SK-N-SH (cell line): ENCODE measurements at regions not wholly inside any gene's neighbourhood (a gene's known extent, or its start where the extent isn't known, plus 50 kb on each side); places are given as distances from the start of the nearest gene placed in this dataset.

ENCODE experiments used
- CTCF ChIA-PET: fragments of 300-600, 350-600 bp; formaldehyde crosslinking; extraction: SDS; loops from one replicate; lab custom pipeline; 2021; lab: Yijun Ruan, JAX
- POLR2A ChIA-PET: fragments of 350-600 bp; sonication (Branson Sonifier 250); formaldehyde crosslinking; extraction: SDS; loops from one replicate; lab custom pipeline; 2020; ENCODE audit warnings: antibody characterized with exemption, inconsistent platforms; lab: Yijun Ruan, JAX
- DNase-seq: peaks from one replicate; pipeline ENCODE4 v3.0.0; 2012
- H2AFZ ChIP-seq: fragments of 200-600 bp; sonication (generic); 2 replicates; pipeline ENCODE4 v1.8.1; 2016; ENCODE audit warnings: antibody characterized with exemption, mild to moderate bottlenecking, low read depth
- H3F3A ChIP-seq: fragments of 200-600 bp; sonication (generic); replicated peaks from 2 replicates; pipeline ENCODE3; 2016; ENCODE audit warnings: antibody characterized with exemption, mild to moderate bottlenecking; ENCODE audit not compliant: insufficient read depth
- H3K27ac ChIP-seq, 2 experiments: fragments of 200-500 bp in 1 of 2; fragments of 200-600 bp in 1 of 2; sonication (Bioruptor generic) in 1 of 2; sonication (generic), shearing (Covaris generic) in 1 of 2; 2 replicates each; pipeline versions ENCODE4 v1.5.1 to v1.6.1; 2014 to 2016; ENCODE audit warnings: low read depth in 2 of 2, inconsistent platforms in 1 of 2, low read length in 1 of 2, mild to moderate bottlenecking in 1 of 2, mixed read lengths in 1 of 2
- H3K27me3 ChIP-seq: fragments of 200-600 bp; sonication (generic), shearing (Covaris generic); 2 replicates; pipeline ENCODE4 v1.6.1; 2016; ENCODE audit warnings: mixed run types; ENCODE audit not compliant: insufficient read depth
- H3K36me3 ChIP-seq, 2 experiments: fragments of 200-500 bp in 1 of 2; fragments of 200-600 bp in 1 of 2; sonication (Bioruptor generic) in 1 of 2; sonication (generic) in 1 of 2; replicated peaks in 1 of 2; 2 replicates each; pipeline versions ENCODE3 to v1.5.1; 2014 to 2016; ENCODE audit warnings: low read length in 1 of 2, mild to moderate bottlenecking in 1 of 2; ENCODE audit not compliant: insufficient read depth in 2 of 2, control insufficient read depth in 1 of 2
- H3K4me1 ChIP-seq, 2 experiments: fragments of 200-500 bp in 1 of 2; fragments of 200-600 bp in 1 of 2; sonication (Bioruptor generic) in 1 of 2; sonication (generic), shearing (Covaris generic) in 1 of 2; 2 replicates each; pipeline versions ENCODE4 v1.5.1 to v1.6.1; 2014 to 2016; ENCODE audit warnings: low read depth in 1 of 2, low read length in 1 of 2, mixed run types in 1 of 2; ENCODE audit not compliant: insufficient read depth in 2 of 2, control insufficient read depth in 1 of 2
- H3K4me2 ChIP-seq: fragments of 200-600 bp; sonication (generic), shearing (Covaris generic); 2 replicates; pipeline ENCODE4 v1.6.1; 2017; ENCODE audit warnings: mixed run types
- H3K4me3 ChIP-seq, 2 experiments: fragments of 200-500 bp in 1 of 2; fragments of 200-600 bp in 1 of 2; sonication (Bioruptor generic) in 1 of 2; sonication (generic), shearing (Covaris generic) in 1 of 2; 2 replicates each; pipeline versions ENCODE4 v1.5.1 to v1.8.1; 2014 to 2016; ENCODE audit warnings: low read depth in 2 of 2, inconsistent platforms in 1 of 2, low read length in 1 of 2, mild to moderate bottlenecking in 1 of 2, mixed read lengths in 1 of 2, moderate library complexity in 1 of 2
- H3K79me2 ChIP-seq: fragments of 200-600 bp; sonication (generic); 2 replicates; pipeline ENCODE4 v1.8.1; 2017; ENCODE audit warnings: mild to moderate bottlenecking; ENCODE audit not compliant: insufficient read depth
- H3K9ac ChIP-seq: fragments of 200-600 bp; sonication (generic); 2 replicates; pipeline ENCODE4 v1.6.1; 2017; ENCODE audit warnings: mixed run types
- H3K9me2 ChIP-seq: fragments of 200-600 bp; sonication (generic); 2 replicates; pipeline ENCODE4 v1.6.1; 2017; ENCODE audit warnings: mixed run types
- H3K9me3 ChIP-seq: fragments of 200-600 bp; sonication (generic); 2 replicates; pipeline ENCODE4 v1.6.1; 2017; ENCODE audit warnings: mixed run types, mild to moderate bottlenecking, moderate library complexity
- H4K20me1 ChIP-seq: fragments of 200-600 bp; sonication (generic); 2 replicates; pipeline ENCODE4 v1.6.1; 2017; ENCODE audit warnings: mild to moderate bottlenecking, mixed run types; ENCODE audit not compliant: insufficient read depth
- CHD2 ChIP-seq: fragments of 150-350 bp; IDR thresholded peaks from 2 replicates; pipeline ENCODE4 v1.6.1; 2018; ENCODE audit warnings: low read length; ENCODE audit not compliant: partially characterized antibody
- GABPA ChIP-seq: IDR thresholded peaks from 2 replicates; pipeline ENCODE4 v1.4.0; 2012; ENCODE audit warnings: low read depth, mild to moderate bottlenecking
- JUND ChIP-seq: IDR thresholded peaks from 2 replicates; pipeline ENCODE4 v1.4.0; 2012
- MEF2A ChIP-seq: IDR thresholded peaks from 2 replicates; pipeline ENCODE4 v1.4.0; 2012; ENCODE audit warnings: low read depth, borderline replicate concordance
- MXI1 ChIP-seq: IDR thresholded peaks from 2 replicates; pipeline ENCODE4 v1.6.1; 2012; ENCODE audit warnings: mild to moderate bottlenecking, low read depth, low read length, improper control_type of control experiment
- POLR2AphosphoS5 ChIP-seq: IDR thresholded peaks from 2 replicates; pipeline ENCODE4 v1.6.1; 2012; ENCODE audit warnings: low read depth, low read length
- RAD21 ChIP-seq: IDR thresholded peaks from 2 replicates; pipeline ENCODE4 v1.6.1; 2012; ENCODE audit warnings: mild to moderate bottlenecking, low read length
- RFX5 ChIP-seq: IDR thresholded peaks from 2 replicates; pipeline ENCODE4 v1.6.1; 2012; ENCODE audit warnings: mild to moderate bottlenecking, improper control_type of control experiment, low read length
- RXRA ChIP-seq: IDR thresholded peaks from 2 replicates; pipeline ENCODE4 v1.4.0; 2012; ENCODE audit warnings: low read depth, mild to moderate bottlenecking, borderline replicate concordance
- SIN3A ChIP-seq: IDR thresholded peaks from 2 replicates; pipeline ENCODE4 v1.6.1; 2012; ENCODE audit warnings: low read depth, mild to moderate bottlenecking, low read length, moderate library complexity, borderline replicate concordance
- TCF12 ChIP-seq: IDR thresholded peaks from 2 replicates; pipeline ENCODE4 v1.4.0; 2012
- TEAD4 ChIP-seq: IDR thresholded peaks from 2 replicates; pipeline ENCODE4 v1.4.0; 2012; ENCODE audit warnings: mild to moderate bottlenecking, borderline replicate concordance; ENCODE audit not compliant: insufficient read depth
- YY1 ChIP-seq: IDR thresholded peaks from 2 replicates; pipeline ENCODE4 v1.4.0; 2012; ENCODE audit warnings: low read depth, mild to moderate bottlenecking
- WGBS: methylation state at CpG from one replicate; pipeline ENCODE4 v1.1.6; 2017; ENCODE audit warnings: low lambda C conversion rate; 5-methylcytosine and 5-hydroxymethylcytosine counted together
- TF ChIP-seq, protein P1 (sequence below): IDR thresholded peaks from 2 replicates; pipeline ENCODE4 v1.4.0; 2012; ENCODE audit warnings: low read depth
- TF ChIP-seq, protein P2 (sequence below): IDR thresholded peaks from 2 replicates; pipeline ENCODE4 v1.4.0; 2012; ENCODE audit warnings: low read depth, borderline replicate concordance
- TF ChIP-seq, protein P3 (sequence below): IDR thresholded peaks from 2 replicates; pipeline ENCODE4 v1.6.1; 2012; ENCODE audit warnings: mild to moderate bottlenecking, low read depth, low read length, moderate library complexity
- TF ChIP-seq, protein P4 (sequence below): IDR thresholded peaks from 2 replicates; pipeline ENCODE4 v1.4.0; 2012; ENCODE audit warnings: low read depth, borderline replicate concordance
- TF ChIP-seq, protein P5 (sequence below): fragments of 150-350 bp; IDR thresholded peaks from 2 replicates; pipeline ENCODE4 v1.6.1; 2016; ENCODE audit warnings: mild to moderate bottlenecking, low read depth, low read length
- TF ChIP-seq, protein P6 (sequence below): fragments of 200-600 bp; sonication (generic); IDR thresholded peaks from 2 replicates; pipeline ENCODE4 v1.6.1; 2017; ENCODE audit warnings: antibody characterized with exemption, mild to moderate bottlenecking, moderate library complexity

DNA sequence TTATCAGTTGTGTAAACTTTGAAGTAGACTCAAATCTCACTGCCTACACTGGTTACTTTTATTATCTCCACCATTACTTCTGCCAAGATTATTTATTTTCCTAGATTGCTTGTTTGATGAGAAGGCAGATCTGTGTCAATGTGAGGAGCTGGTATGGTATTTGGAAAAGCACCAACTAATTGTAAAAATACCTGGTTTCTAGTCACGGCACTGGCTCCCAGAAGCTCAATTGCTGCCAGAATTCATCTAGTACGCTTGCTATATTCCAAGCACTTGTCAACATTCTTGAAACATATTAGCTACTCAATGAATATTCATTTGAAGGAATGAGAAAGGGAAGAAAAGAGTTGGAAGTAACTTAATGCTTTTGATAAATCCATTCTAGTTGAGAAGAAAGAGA is 1376.8 kb upstream of the ADGRL3 start:
- H3K4me3 ChIP-seq, result no peak overlapping the region
- H3K4me2 ChIP-seq, result no peak overlapping the region
- H3K36me3 ChIP-seq, result no peaks in the 10 kb centered on the region
- no peaks in the 10 kb centered on the region for H3K27me3 ChIP-seq
- H3K9me2 ChIP-seq, result no peaks in the 10 kb centered on the region; the same call in 1 of the 2 replicates
- no peak overlapping the region for H3K9ac ChIP-seq
- H3F3A ChIP-seq, result no peaks in the 10 kb centered on the region
- CTCF ChIA-PET, result no interaction called here
- no peaks in the 10 kb centered on the region for H3K4me1 ChIP-seq
- H3K79me2 ChIP-seq, result no peaks in the 10 kb centered on the region
- POLR2A ChIA-PET, result no interaction called here
- WGBS, result 17% methylated on average over 2 of the region's 2 CpGs
- no peak overlapping the region for H3K27ac ChIP-seq
- no peak for DNase-seq
- no peaks in the 10 kb centered on the region for H3K9me3 ChIP-seq
- H4K20me1 ChIP-seq, result no peaks in the 10 kb centered on the region
- no peak overlapping the region for H2AFZ ChIP-seq
- TF ChIP-seq CHD2 (no peak), JUND (no peak), RAD21 (no peak), RXRA (no peak), GABPA (no peak), YY1 (no peak), MXI1 (no peak), RFX5 (no peak), SIN3A (no peak), MEF2A (no peak), TEAD4 (no peak), POLR2AphosphoS5 (no peak), TCF12 (no peak)
- TF ChIP-seq, protein P1, sequence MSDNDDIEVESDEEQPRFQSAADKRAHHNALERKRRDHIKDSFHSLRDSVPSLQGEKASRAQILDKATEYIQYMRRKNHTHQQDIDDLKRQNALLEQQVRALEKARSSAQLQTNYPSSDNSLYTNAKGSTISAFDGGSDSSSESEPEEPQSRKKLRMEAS, result no peak
- TF ChIP-seq, protein P2, sequence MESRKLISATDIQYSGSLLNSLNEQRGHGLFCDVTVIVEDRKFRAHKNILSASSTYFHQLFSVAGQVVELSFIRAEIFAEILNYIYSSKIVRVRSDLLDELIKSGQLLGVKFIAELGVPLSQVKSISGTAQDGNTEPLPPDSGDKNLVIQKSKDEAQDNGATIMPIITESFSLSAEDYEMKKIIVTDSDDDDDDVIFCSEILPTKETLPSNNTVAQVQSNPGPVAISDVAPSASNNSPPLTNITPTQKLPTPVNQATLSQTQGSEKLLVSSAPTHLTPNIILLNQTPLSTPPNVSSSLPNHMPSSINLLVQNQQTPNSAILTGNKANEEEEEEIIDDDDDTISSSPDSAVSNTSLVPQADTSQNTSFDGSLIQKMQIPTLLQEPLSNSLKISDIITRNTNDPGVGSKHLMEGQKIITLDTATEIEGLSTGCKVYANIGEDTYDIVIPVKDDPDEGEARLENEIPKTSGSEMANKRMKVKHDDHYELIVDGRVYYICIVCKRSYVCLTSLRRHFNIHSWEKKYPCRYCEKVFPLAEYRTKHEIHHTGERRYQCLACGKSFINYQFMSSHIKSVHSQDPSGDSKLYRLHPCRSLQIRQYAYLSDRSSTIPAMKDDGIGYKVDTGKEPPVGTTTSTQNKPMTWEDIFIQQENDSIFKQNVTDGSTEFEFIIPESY, result no peak
- TF ChIP-seq, protein P3, sequence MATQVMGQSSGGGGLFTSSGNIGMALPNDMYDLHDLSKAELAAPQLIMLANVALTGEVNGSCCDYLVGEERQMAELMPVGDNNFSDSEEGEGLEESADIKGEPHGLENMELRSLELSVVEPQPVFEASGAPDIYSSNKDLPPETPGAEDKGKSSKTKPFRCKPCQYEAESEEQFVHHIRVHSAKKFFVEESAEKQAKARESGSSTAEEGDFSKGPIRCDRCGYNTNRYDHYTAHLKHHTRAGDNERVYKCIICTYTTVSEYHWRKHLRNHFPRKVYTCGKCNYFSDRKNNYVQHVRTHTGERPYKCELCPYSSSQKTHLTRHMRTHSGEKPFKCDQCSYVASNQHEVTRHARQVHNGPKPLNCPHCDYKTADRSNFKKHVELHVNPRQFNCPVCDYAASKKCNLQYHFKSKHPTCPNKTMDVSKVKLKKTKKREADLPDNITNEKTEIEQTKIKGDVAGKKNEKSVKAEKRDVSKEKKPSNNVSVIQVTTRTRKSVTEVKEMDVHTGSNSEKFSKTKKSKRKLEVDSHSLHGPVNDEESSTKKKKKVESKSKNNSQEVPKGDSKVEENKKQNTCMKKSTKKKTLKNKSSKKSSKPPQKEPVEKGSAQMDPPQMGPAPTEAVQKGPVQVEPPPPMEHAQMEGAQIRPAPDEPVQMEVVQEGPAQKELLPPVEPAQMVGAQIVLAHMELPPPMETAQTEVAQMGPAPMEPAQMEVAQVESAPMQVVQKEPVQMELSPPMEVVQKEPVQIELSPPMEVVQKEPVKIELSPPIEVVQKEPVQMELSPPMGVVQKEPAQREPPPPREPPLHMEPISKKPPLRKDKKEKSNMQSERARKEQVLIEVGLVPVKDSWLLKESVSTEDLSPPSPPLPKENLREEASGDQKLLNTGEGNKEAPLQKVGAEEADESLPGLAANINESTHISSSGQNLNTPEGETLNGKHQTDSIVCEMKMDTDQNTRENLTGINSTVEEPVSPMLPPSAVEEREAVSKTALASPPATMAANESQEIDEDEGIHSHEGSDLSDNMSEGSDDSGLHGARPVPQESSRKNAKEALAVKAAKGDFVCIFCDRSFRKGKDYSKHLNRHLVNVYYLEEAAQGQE, result no peak
- TF ChIP-seq, protein P4, sequence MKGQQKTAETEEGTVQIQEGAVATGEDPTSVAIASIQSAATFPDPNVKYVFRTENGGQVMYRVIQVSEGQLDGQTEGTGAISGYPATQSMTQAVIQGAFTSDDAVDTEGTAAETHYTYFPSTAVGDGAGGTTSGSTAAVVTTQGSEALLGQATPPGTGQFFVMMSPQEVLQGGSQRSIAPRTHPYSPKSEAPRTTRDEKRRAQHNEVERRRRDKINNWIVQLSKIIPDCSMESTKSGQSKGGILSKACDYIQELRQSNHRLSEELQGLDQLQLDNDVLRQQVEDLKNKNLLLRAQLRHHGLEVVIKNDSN, result no peak
- TF ChIP-seq, protein P5, sequence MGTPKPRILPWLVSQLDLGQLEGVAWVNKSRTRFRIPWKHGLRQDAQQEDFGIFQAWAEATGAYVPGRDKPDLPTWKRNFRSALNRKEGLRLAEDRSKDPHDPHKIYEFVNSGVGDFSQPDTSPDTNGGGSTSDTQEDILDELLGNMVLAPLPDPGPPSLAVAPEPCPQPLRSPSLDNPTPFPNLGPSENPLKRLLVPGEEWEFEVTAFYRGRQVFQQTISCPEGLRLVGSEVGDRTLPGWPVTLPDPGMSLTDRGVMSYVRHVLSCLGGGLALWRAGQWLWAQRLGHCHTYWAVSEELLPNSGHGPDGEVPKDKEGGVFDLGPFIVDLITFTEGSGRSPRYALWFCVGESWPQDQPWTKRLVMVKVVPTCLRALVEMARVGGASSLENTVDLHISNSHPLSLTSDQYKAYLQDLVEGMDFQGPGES, result no peak
- TF ChIP-seq, protein P6, sequence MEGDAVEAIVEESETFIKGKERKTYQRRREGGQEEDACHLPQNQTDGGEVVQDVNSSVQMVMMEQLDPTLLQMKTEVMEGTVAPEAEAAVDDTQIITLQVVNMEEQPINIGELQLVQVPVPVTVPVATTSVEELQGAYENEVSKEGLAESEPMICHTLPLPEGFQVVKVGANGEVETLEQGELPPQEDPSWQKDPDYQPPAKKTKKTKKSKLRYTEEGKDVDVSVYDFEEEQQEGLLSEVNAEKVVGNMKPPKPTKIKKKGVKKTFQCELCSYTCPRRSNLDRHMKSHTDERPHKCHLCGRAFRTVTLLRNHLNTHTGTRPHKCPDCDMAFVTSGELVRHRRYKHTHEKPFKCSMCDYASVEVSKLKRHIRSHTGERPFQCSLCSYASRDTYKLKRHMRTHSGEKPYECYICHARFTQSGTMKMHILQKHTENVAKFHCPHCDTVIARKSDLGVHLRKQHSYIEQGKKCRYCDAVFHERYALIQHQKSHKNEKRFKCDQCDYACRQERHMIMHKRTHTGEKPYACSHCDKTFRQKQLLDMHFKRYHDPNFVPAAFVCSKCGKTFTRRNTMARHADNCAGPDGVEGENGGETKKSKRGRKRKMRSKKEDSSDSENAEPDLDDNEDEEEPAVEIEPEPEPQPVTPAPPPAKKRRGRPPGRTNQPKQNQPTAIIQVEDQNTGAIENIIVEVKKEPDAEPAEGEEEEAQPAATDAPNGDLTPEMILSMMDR, result no peak
